Neuronal stem cell (in vitro differentiated cells): ENCODE measurements at regions not wholly inside any gene's neighbourhood (a gene's known extent, or its start where the extent isn't known, plus 50 kb on each side); places are given as distances from the start of the nearest gene placed in this dataset.
"Not testable (repeated sequence)": the region's sequence is repeated elsewhere in the genome, so short reads cannot be mapped to it uniquely, and the experiment has no call there.

Experiments used
- DNase-seq: peaks from one replicate; pipeline ENCODE4 v3.0.0-alpha.2; 2013; ENCODE audit warnings: low spot score
- H2AFZ ChIP-seq: one replicate; pipeline ENCODE4 v1.6.1; 2013; ENCODE audit warnings: mild to moderate bottlenecking, low read length, inconsistent platforms
- H2AK5ac ChIP-seq: 2 replicates; pipeline ENCODE4 v1.6.1; 2013; ENCODE audit warnings: low read depth, mild to moderate bottlenecking, inconsistent platforms, low read length, moderate library complexity, mixed read lengths
- H2BK120ac ChIP-seq: 2 replicates; pipeline ENCODE4 v1.6.1; 2013; ENCODE audit warnings: low read depth, mild to moderate bottlenecking, inconsistent platforms, low read length, moderate library complexity, mixed read lengths
- H2BK12ac ChIP-seq: one replicate; pipeline ENCODE4 v1.6.1; 2013; ENCODE audit warnings: low read length, inconsistent platforms
- H2BK15ac ChIP-seq: 2 replicates; pipeline ENCODE4 v1.6.1; 2013; ENCODE audit warnings: mild to moderate bottlenecking, low read length, inconsistent platforms, mixed read lengths
- H2BK5ac ChIP-seq: one replicate; pipeline ENCODE4 v1.6.1; 2013; ENCODE audit warnings: inconsistent platforms, mild to moderate bottlenecking, low read length, moderate library complexity
- H3K14ac ChIP-seq: one replicate; pipeline ENCODE4 v1.6.1; 2013; ENCODE audit warnings: low read length, inconsistent platforms
- H3K18ac ChIP-seq: 2 replicates; pipeline ENCODE4 v1.6.1; 2013; ENCODE audit warnings: low read length, inconsistent platforms
- H3K23ac ChIP-seq: 2 replicates; pipeline ENCODE4 v1.6.1; 2013; ENCODE audit warnings: low read depth, mild to moderate bottlenecking, mixed read lengths, low read length, inconsistent platforms; ENCODE audit not compliant: poor library complexity
- H3K27ac ChIP-seq: replicated peaks from 3 replicates; pipeline ENCODE4 v1.5.1; 2013; ENCODE audit warnings: low read length, inconsistent platforms
- H3K27me3 ChIP-seq, 3 experiments: 2 replicates each; pipeline ENCODE4 v1.6.1; 2013; ENCODE audit warnings: low read length in 3 of 3, mild to moderate bottlenecking in 2 of 3, inconsistent platforms in 1 of 3, low read depth in 1 of 3, mixed read lengths in 1 of 3, moderate library complexity in 1 of 3; ENCODE audit not compliant: control insufficient read depth in 3 of 3, insufficient read depth in 3 of 3
- H3K36me3 ChIP-seq, 2 donors: replicated peaks in 1 of 2; 2 replicates each; pipeline ENCODE4 v1.6.1; 2013; ENCODE audit warnings: low read length in 2 of 2; ENCODE audit not compliant: control insufficient read depth in 2 of 2, insufficient read depth in 2 of 2
- H3K4ac ChIP-seq: 2 replicates; pipeline ENCODE4 v1.6.1; 2013; ENCODE audit warnings: inconsistent platforms, mild to moderate bottlenecking, low read length, moderate library complexity
- H3K4me1 ChIP-seq, 2 donors: 1 replicate in 1 of 2; 2 replicates in 1 of 2; pipeline ENCODE4 v1.6.1; 2013; ENCODE audit warnings: low read length in 2 of 2, low read depth in 1 of 2; ENCODE audit not compliant: control insufficient read depth in 2 of 2, insufficient read depth in 1 of 2
- H3K4me2 ChIP-seq: one replicate; pipeline ENCODE4 v1.6.1; 2013; ENCODE audit warnings: mild to moderate bottlenecking, low read length, inconsistent platforms; ENCODE audit not compliant: insufficient read depth, poor library complexity, severe bottlenecking
- H3K4me3 ChIP-seq, 2 donors: 2 replicates each; pipeline ENCODE4 v1.5.1; 2013; ENCODE audit warnings: low read length in 2 of 2, mild to moderate bottlenecking in 2 of 2, inconsistent platforms in 1 of 2, moderate library complexity in 1 of 2
- H3K79me1 ChIP-seq: one replicate; pipeline ENCODE4 v1.6.1; 2013; ENCODE audit warnings: low read depth, mild to moderate bottlenecking, inconsistent platforms, low read length, moderate library complexity
- H3K9ac ChIP-seq: one replicate; pipeline ENCODE4 v1.6.1; 2013; ENCODE audit warnings: mild to moderate bottlenecking, low read depth, low read length, inconsistent platforms; ENCODE audit not compliant: poor library complexity
- H3K9me3 ChIP-seq, 2 donors: replicated peaks in 1 of 2; 2 replicates each; pipeline versions ENCODE3 to v1.6.1; 2013; ENCODE audit warnings: low read length in 2 of 2, mild to moderate bottlenecking in 2 of 2, inconsistent platforms in 1 of 2, low read depth in 1 of 2, mixed read lengths in 1 of 2, moderate library complexity in 1 of 2; ENCODE audit not compliant: control insufficient read depth in 2 of 2, insufficient read depth in 1 of 2
- H4K8ac ChIP-seq: one replicate; pipeline ENCODE4 v1.6.1; 2013; ENCODE audit warnings: low read depth, mild to moderate bottlenecking, inconsistent platforms, low read length, moderate library complexity
- H4K91ac ChIP-seq: one replicate; pipeline ENCODE4 v1.6.1; 2013; ENCODE audit warnings: low read length, low read depth, mild to moderate bottlenecking, inconsistent platforms; ENCODE audit not compliant: poor library complexity
- WGBS, 2 donors: extraction: QIAGEN DNeasy Blood & Tissue Kit; methylation state at CpG; one replicate each; pipeline ENCODE4 v1.1.7; 2013; ENCODE audit warnings: missing lambda C conversion rate in 2 of 2, mixed read lengths in 1 of 2; ENCODE audit not compliant: insufficient read length in 2 of 2, insufficient replicate concordance in 1 of 2; ENCODE audit errors: extremely low coverage in 2 of 2; 5-methylcytosine and 5-hydroxymethylcytosine counted together

DNA sequence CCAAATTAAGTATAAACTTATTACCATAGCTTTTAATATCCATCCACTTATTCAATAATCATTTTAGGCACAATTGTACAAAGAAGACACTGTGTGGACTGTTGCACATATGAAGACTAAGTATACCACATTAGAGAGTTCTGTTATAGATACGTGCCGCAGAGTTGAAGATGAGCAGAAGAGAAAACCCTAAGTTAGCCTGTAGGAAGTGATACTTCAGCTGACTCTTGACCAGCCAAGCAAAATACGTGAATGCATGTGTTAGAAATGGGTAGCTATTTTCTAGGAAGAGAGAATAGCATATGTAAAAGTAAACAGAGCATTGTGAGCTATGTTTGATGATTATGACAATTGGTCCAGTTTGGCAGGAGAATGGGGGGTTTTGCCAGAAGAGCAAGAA, 272.0 kb upstream of the ATP11B start:
- no CpG with 5 or more reads among the region's 3 CpGs for WGBS, 2 donors

DNA sequence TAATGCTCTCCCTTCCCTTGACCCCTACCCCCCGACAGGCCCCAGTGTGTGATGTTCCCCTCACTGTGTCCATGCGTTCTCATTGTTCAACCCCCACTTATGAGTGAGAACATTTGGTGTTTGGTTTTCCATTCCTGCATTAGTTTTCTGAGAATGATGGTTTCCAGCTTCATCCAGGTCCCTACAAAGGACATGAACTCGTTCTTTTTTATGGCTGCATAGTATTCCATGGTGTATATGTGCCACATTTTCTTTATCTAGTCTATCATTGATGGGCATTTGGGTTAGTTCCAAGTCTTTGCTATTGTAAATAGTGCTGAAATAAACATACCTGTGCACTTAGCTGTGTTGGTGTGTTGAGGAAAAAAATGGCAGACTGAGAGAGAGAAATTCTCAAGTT, 269.9 kb upstream of the ATP11B start:
- H3K9ac ChIP-seq, H4K8ac ChIP-seq, H3K4me3 ChIP-seq, H3K79me1 ChIP-seq, H3K27ac ChIP-seq, H3K14ac ChIP-seq, H3K18ac ChIP-seq, H3K4me2 ChIP-seq, H3K23ac ChIP-seq, H4K91ac ChIP-seq, H2AK5ac ChIP-seq, H3K27me3 ChIP-seq, H2BK12ac ChIP-seq, H2BK15ac ChIP-seq, H2AFZ ChIP-seq, H2BK5ac ChIP-seq, H3K4ac ChIP-seq, H2BK120ac ChIP-seq, H3K9me3 ChIP-seq, DNase-seq, H3K36me3 ChIP-seq: not testable (repeated sequence)
- peaks cover 12 to 25% of the 10 kb centered on the region in 2 donors for H3K4me1 ChIP-seq
- no CpG with 5 or more reads among the region's 3 CpGs for WGBS, 2 donors

More for the DNA sequence above, 272.0 kb upstream of the ATP11B start:
- no peak overlapping the region for H3K4me3 ChIP-seq
- DNase-seq = no peak
- H3K79me1 ChIP-seq = no peaks in the 10 kb centered on the region
- no peak overlapping the region for H3K18ac ChIP-seq
- no peak overlapping the region for H2AK5ac ChIP-seq
- no peak overlapping the region for H4K8ac ChIP-seq
- no peak overlapping the region for H2AFZ ChIP-seq
- no peaks in the 10 kb centered on the region for H3K27me3 ChIP-seq
- H3K27ac ChIP-seq = no peak overlapping the region
- no peak overlapping the region for H3K14ac ChIP-seq
- no peak overlapping the region for H2BK12ac ChIP-seq
- no peak overlapping the region for H3K4ac ChIP-seq
- H2BK120ac ChIP-seq = no peak overlapping the region
- no peak overlapping the region for H3K23ac ChIP-seq
- H4K91ac ChIP-seq = no peak overlapping the region
- H2BK15ac ChIP-seq = no peak overlapping the region
- H3K36me3 ChIP-seq = no peaks in the 10 kb centered on the region
- no peaks in the 10 kb centered on the region for H3K9me3 ChIP-seq
- H2BK5ac ChIP-seq = no peak overlapping the region
- peaks cover 11 to 43% of the 10 kb centered on the region in 2 donors for H3K4me1 ChIP-seq
- no peak overlapping the region for H3K9ac ChIP-seq
- H3K4me2 ChIP-seq = no peak overlapping the region

DNA sequence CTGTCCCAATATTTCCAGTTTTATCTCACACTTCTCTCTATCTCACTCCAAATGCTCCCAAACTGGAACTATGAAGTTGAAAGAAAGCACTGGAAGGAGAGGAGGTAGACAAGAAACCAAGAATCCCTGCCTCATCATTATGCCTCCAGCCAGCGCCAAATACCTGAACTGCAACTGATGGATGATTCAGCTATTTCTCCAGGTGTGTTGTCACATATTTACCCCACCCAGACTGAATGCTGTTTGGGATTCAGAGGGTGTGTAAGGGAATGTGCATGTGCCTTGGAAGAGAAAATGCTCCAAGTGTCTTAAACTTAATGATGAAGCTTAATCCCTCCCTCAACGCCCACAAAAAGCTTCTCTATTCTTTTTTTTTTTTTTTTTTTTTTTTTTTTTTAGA, 269.5 kb upstream of the ATP11B start:
- Histone ChIP-seq H3K9me3 (no peaks in the 10 kb centered on the region), H4K91ac (no peak overlapping the region), H3K36me3 (no peaks in the 10 kb centered on the region), H3K4me1 (peaks cover 12 to 22% of the 10 kb centered on the region in 2 donors), H4K8ac (no peak overlapping the region), H3K9ac (no peak overlapping the region), H3K14ac (no peak overlapping the region), H2BK5ac (no peak overlapping the region), H2AK5ac (no peak overlapping the region), H2BK120ac (no peak overlapping the region), H3K4me2 (no peak overlapping the region), H3K23ac (no peak overlapping the region), H3K27me3 (no peaks in the 10 kb centered on the region), H2BK12ac (no peak overlapping the region), H2BK15ac (no peak overlapping the region), H3K4me3 (no peak overlapping the region), H3K4ac (no peak overlapping the region), H2AFZ (no peak overlapping the region), H3K27ac (no peak overlapping the region), H3K79me1 (no peaks in the 10 kb centered on the region), H3K18ac (no peak overlapping the region)
- no CpG with 5 or more reads among the region's 2 CpGs for WGBS, 2 donors
- no peak for DNase-seq

DNA sequence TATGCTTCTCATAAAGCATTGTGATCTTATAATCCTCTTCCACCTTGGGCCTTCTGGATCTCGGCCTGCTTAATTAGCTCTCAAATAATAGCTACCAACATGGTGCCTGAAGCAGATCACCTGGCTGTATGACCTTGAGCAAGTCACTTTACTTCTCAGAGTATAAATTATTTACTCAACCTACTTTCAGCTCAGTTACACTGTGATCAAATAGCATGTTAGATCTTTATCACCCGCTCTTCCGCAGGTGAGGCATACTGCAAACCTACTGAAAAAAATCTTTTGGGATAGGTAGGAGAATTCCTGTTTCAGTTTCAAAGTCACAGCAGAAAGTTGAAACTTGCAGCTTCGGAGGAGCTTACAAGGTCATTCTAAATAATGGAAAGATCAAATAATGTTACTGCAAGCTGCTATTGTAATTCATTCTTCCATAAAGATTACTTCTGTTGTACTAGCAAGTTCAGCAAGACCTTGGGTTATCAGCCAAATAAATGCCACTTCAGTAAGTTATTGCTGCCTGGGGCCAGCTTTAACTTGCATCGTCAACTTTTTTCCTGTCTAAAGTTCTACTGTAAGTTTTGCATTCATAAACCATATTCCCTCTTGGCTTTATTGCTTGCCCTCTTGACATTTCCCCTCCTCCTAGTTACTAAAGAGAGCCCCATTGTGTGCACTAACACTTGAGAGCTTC, 268.4 kb upstream of the ATP11B start:
- H2BK12ac ChIP-seq = no peak overlapping the region
- peaks cover 8 to 16% of the 10 kb centered on the region in 2 donors for H3K4me1 ChIP-seq
- H3K4me3 ChIP-seq = no peak overlapping the region
- no peaks in the 10 kb centered on the region for H3K9me3 ChIP-seq
- H3K4me2 ChIP-seq = no peak overlapping the region
- no peak overlapping the region for H4K91ac ChIP-seq
- H2AK5ac ChIP-seq = no peak overlapping the region
- H3K27me3 ChIP-seq = no peaks in the 10 kb centered on the region
- no peak overlapping the region for H3K27ac ChIP-seq
- no peak overlapping the region for H3K14ac ChIP-seq
- H2AFZ ChIP-seq = no peak overlapping the region
- H2BK15ac ChIP-seq = no peak overlapping the region
- no peaks in the 10 kb centered on the region for H3K79me1 ChIP-seq
- no peak overlapping the region for H2BK120ac ChIP-seq
- H3K4ac ChIP-seq = no peak overlapping the region
- H2BK5ac ChIP-seq = no peak overlapping the region
- no peak for DNase-seq
- H3K23ac ChIP-seq = no peak overlapping the region
- no peak overlapping the region for H3K18ac ChIP-seq
- H3K9ac ChIP-seq = no peak overlapping the region
- H4K8ac ChIP-seq = no peak overlapping the region
- no CpG with 5 or more reads among the region's 5 CpGs for WGBS, 2 donors
- no peaks in the 10 kb centered on the region for H3K36me3 ChIP-seq
